ENCODE measurements at regions not wholly inside any gene's neighbourhood (a gene's known extent, or its start where the extent isn't known, plus 50 kb on each side); places are given as distances from the start of the nearest gene placed in this dataset.

DNA sequence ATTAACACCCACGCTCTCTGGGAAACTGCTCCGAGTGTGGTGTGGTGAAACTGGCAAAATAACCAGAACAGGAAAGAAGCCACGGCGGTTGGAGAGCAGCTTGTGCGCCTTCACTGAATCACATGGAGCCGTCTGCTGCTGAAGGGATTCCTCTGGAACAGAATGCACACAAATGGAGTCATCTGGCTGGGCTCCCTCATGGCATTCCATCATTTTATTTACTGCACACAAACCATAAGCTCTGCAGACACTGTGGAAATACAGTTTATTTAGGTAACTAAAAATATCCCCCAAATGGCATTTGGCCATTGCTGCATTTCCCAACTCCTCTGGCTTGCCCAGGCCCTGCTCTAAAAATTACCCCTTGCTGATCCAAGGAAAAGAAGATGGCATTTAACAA is 187.0 kb upstream of the S100G start:
- TF ChIP-seq POLR2A (IDR thresholded peaks at IDR 0.05) = no peak
- TF ChIP-seq EP300 (IDR thresholded peaks at IDR 0.05) = no peak
